A549 (cell line): ENCODE measurements at regions not wholly inside any gene's neighbourhood (a gene's known extent, or its start where the extent isn't known, plus 50 kb on each side); places are given as distances from the start of the nearest gene placed in this dataset.
A peak's percentile ranks its signal among the peaks of the same experiment; 100 is the strongest.

Experiments used
- ATAC-seq, 2 experiments: fragments of 200-7000 bp in 1 of 2; fragments of >200 bp in 1 of 2; cut with Nextera tagmentation in 1 of 2; cut with Tn5 transposase in 1 of 2; 3 replicates each; pipeline versions ENCODE4 v1.8.0 to v1.9.1; 2018 to 2020; ENCODE audit warnings: mild to moderate bottlenecking in 1 of 2, moderate library complexity in 1 of 2
- CTCF ChIA-PET: fragments of 300-600 bp; sonication (Branson Sonifier 250); formaldehyde crosslinking; extraction: SDS; loops from one replicate; lab custom pipeline; 2021; ENCODE audit warnings: antibody characterized with exemption, inconsistent platforms; lab: Yijun Ruan, JAX
- POLR2A ChIA-PET: fragments of 350-600 bp; formaldehyde crosslinking; extraction: SDS; loops from one replicate; lab custom pipeline; 2021; ENCODE audit warnings: antibody characterized with exemption, inconsistent platforms; lab: Yijun Ruan, JAX
- DNase-seq, 2 experiments: peaks; one replicate each; pipeline versions ENCODE4 v3.0.0 to v3.0.0-alpha.2; 2011 to 2016; ENCODE audit warnings: low read depth in 1 of 2, low spot score in 1 of 2
- FAIRE-seq: peaks from 2 replicates; lab custom pipeline; 2011; peaks lifted over from hg19 to GRCh38; lab: Jason Lieb, UNC
- H3K27ac ChIP-seq, 2 experiments: fragments of >200 bp; sonication (Bioruptor Twin); formaldehyde crosslinking; 3 replicates each; pipeline ENCODE4 v1.5.1; 2016 to 2017
- H3K4me1 ChIP-seq: fragments of >200 bp; sonication (Bioruptor Twin); formaldehyde crosslinking; 3 replicates; pipeline ENCODE4 v1.6.1; 2016
- H3K4me2 ChIP-seq: fragments of >200 bp; sonication (Bioruptor Twin); formaldehyde crosslinking; 3 replicates; pipeline ENCODE4 v1.6.1; 2016
- H3K4me3 ChIP-seq: fragments of >200 bp; sonication (Bioruptor Twin); formaldehyde crosslinking; 3 replicates; pipeline ENCODE4 v1.5.1; 2016
- H3K9me3 ChIP-seq: fragments of >200 bp; sonication (Bioruptor Twin); formaldehyde crosslinking; 3 replicates; pipeline ENCODE4 v1.6.1; 2016
- BHLHE40 ChIP-seq: IDR thresholded peaks from 2 replicates; pipeline ENCODE4 v1.6.1; 2012; ENCODE audit warnings: low read depth, low read length, inconsistent platforms
- CEBPB ChIP-seq, 2 experiments: fragments of >200 bp in 1 of 2; sonication (Bioruptor Twin) in 1 of 2; formaldehyde crosslinking in 1 of 2; IDR thresholded peaks; 2 replicates each; pipeline ENCODE4 v1.6.1; 2012 to 2016
- CTCF ChIP-seq: fragments of >200 bp; sonication (Bioruptor Twin); formaldehyde crosslinking; IDR thresholded peaks from 3 replicates; pipeline ENCODE4 v1.5.1; 2016
- EHMT2 ChIP-seq: fragments of 200-600 bp; sonication (generic); IDR thresholded peaks from 2 replicates; pipeline ENCODE4 v1.6.1; 2016; ENCODE audit warnings: antibody characterized with exemption, low read depth, mild to moderate bottlenecking, moderate library complexity
- ELK1 ChIP-seq: fragments of 150-350 bp; IDR thresholded peaks from 2 replicates; pipeline ENCODE4 v1.6.1; 2014; ENCODE audit warnings: low read depth, mild to moderate bottlenecking, low read length
- ESRRA ChIP-seq: fragments of 150-350 bp; IDR thresholded peaks from 2 replicates; pipeline ENCODE4 v1.6.1; 2014; ENCODE audit warnings: mild to moderate bottlenecking, low read length, borderline replicate concordance
- HDAC2 ChIP-seq: fragments of 200-600 bp; sonication (generic); IDR thresholded peaks from 2 replicates; pipeline ENCODE4 v1.6.1; 2016
- KDM1A ChIP-seq: fragments of 200-600 bp; sonication (generic); IDR thresholded peaks from 2 replicates; pipeline ENCODE4 v1.6.1; 2016; ENCODE audit warnings: low read depth, mild to moderate bottlenecking
- MAX ChIP-seq: IDR thresholded peaks from 2 replicates; pipeline ENCODE4 v1.6.1; 2012
- MYC ChIP-seq: IDR thresholded peaks from 2 replicates; pipeline ENCODE4 v1.6.1; 2012; ENCODE audit warnings: mild to moderate bottlenecking, inconsistent platforms, low read length, improper control_type of control experiment, borderline replicate concordance
- NFE2L2 ChIP-seq: fragments of 150-350 bp; conservative IDR thresholded peaks from 2 replicates; pipeline ENCODE4 v1.6.1; 2014; ENCODE audit warnings: low read length
- NPAS2 ChIP-seq: fragments of 250-450 bp; sonication (Bioruptor Pico); IDR thresholded peaks from 2 replicates; pipeline ENCODE4 v1.8.0; 2022; ENCODE audit warnings: mild to moderate bottlenecking, moderate library complexity, borderline replicate concordance
- NR3C1 ChIP-seq: fragments of >200 bp; sonication (Bioruptor Twin); formaldehyde crosslinking; IDR thresholded peaks from 3 replicates; pipeline ENCODE4 v1.6.1; 2017
- PBX3 ChIP-seq: IDR thresholded peaks from 2 replicates; pipeline ENCODE4 v1.6.1; 2012
- POLR2AphosphoS2 ChIP-seq: conservative IDR thresholded peaks from 2 replicates; pipeline ENCODE4 v1.6.1; 2012; ENCODE audit warnings: low read length, improper control_type of control experiment, inconsistent platforms
- RAD21 ChIP-seq, 2 experiments: fragments of >200 bp in 1 of 2; sonication (Bioruptor Twin) in 1 of 2; formaldehyde crosslinking in 1 of 2; IDR thresholded peaks in 1 of 2; conservative IDR thresholded peaks in 1 of 2; 2 replicates in 1 of 2; 3 replicates in 1 of 2; pipeline ENCODE4 v1.6.1; 2012 to 2018; ENCODE audit warnings: inconsistent platforms in 1 of 2
- RARB ChIP-seq: fragments of 250-450 bp; sonication (Bioruptor Pico); IDR thresholded peaks from 2 replicates; pipeline ENCODE4 v1.8.0; 2021; ENCODE audit warnings: mild to moderate bottlenecking, moderate library complexity
- RCOR1 ChIP-seq: fragments of 150-350 bp; IDR thresholded peaks from 2 replicates; pipeline ENCODE4 v1.6.1; 2014; ENCODE audit warnings: antibody characterized with exemption, low read length, low read depth
- RFX5 ChIP-seq: fragments of 450-650 bp; IDR thresholded peaks from 2 replicates; pipeline ENCODE4 v1.7.1; 2014; ENCODE audit warnings: antibody characterized with exemption, mild to moderate bottlenecking, moderate library complexity
- RNF2 ChIP-seq: fragments of 200-600 bp; sonication (generic); IDR thresholded peaks from 2 replicates; pipeline ENCODE4 v1.6.1; 2016; ENCODE audit warnings: low read depth, mild to moderate bottlenecking, antibody characterized with exemption, moderate library complexity, borderline replicate concordance
- SREBF2 ChIP-seq: fragments of 450-650 bp; IDR thresholded peaks from 2 replicates; pipeline ENCODE4 v1.6.1; 2014; ENCODE audit warnings: mild to moderate bottlenecking, moderate library complexity
- ZC3H11A ChIP-seq: fragments of 450-650 bp; IDR thresholded peaks from 2 replicates; pipeline ENCODE4 v1.6.1; 2014; ENCODE audit warnings: antibody characterized with exemption, mild to moderate bottlenecking
- ZFP36 ChIP-seq: fragments of 450-650 bp; IDR thresholded peaks from 2 replicates; pipeline ENCODE4 v1.6.1; 2014; ENCODE audit warnings: borderline replicate concordance; ENCODE audit not compliant: partially characterized antibody
- ZNF302 ChIP-seq: fragments of 250-450 bp; sonication (Bioruptor Pico); IDR thresholded peaks from 2 replicates; pipeline ENCODE4 v1.9.0; 2021; ENCODE audit warnings: inconsistent platforms, mild to moderate bottlenecking, moderate library complexity
- WGBS: methylation state at CpG from one replicate; pipeline ENCODE4 v1.1.6; 2017; ENCODE audit errors: missing lambda C conversion rate; 5-methylcytosine and 5-hydroxymethylcytosine counted together

GRCh38 chr11:19525714-19526113 is 186.9 kb upstream of the NAV2 start (continued):
- TF ChIP-seq ZFP36 (no peak), RARB (CRISPR knock-in tag) (no peak), MYC (no peak), EHMT2 (no peak), CTCF (no peak)

- DNase-seq (no peak), FAIRE-seq (no peak), ATAC-seq (no peak)
- Histone ChIP-seq H3K4me3 (no peak overlapping the region), H3K4me1 (peaks cover 3% of the 10 kb centered on the region; the same call in 1 of the 3 replicates), H3K9me3 (no peaks in the 10 kb centered on the region), H3K27ac (no peak overlapping the region), H3K4me2 (no peak overlapping the region)
- 80% methylated on average over 7 of the region's 7 CpGs for WGBS
- CTCF ChIA-PET, result interaction anchor here (1.8 to 1.9 kb wide), 2 partner anchors 29 to 448 kb away, joined by 5 to 8 read pairs; no protein-coding TSS in a partner anchor
- POLR2A ChIA-PET, result no interaction called here
- TF ChIP-seq RNF2 (no peak), KDM1A (no peak), MAX (no peak), NR3C1 (no peak), CTCF (no peak), RAD21 (conservative IDR thresholded peaks at IDR 0.05 in 1 of 2, IDR thresholded peaks at IDR 0.05 in 1 of 2) (no peak), RCOR1 (no peak), BHLHE40 (no peak), PBX3 (no peak), ZNF302 (no peak)
Measured at GRCh38 chr11:19525276-19525675, 187.4 kb upstream of the NAV2 start.

GRCh38 chr11:19524171-19524671 is 188.4 kb upstream of the NAV2 start:
- H3K4me1 ChIP-seq, result peaks cover 3% of the 10 kb centered on the region; the same call in 1 of the 3 replicates
- FAIRE-seq, result no peak
- no peak for DNase-seq

More at GRCh38 chr11:19524171-19524671, 188.4 kb upstream of the NAV2 start:
- ChIA-PET CTCF (interaction anchor here (0.7 to 1.8 kb wide), 2 partner anchors 447 to 453 kb away, joined by 3 to 8 read pairs; no protein-coding TSS in a partner anchor), POLR2A (no interaction called here)
- Histone ChIP-seq H3K4me3 (no peak overlapping the region), H3K4me2 (peak overlapping the region; percentile 40), H3K9me3 (no peaks in the 10 kb centered on the region), H3K27ac (no peak overlapping the region)
- TF ChIP-seq ESRRA (no peak), BHLHE40 (no peak), ELK1 (no peak), CTCF (no peak), NR3C1 (no peak), NPAS2 (no peak), ZFP36 (no peak), ZC3H11A (no peak), RFX5 (no peak), NFE2L2 (no peak), CEBPB (IDR thresholded peaks at IDR 0.05) (no peak), ZNF302 (no peak), MAX (no peak), HDAC2 (no peak), SREBF2 (no peak), POLR2AphosphoS2 (no peak)
- ATAC-seq, result peak in 1 of 2 experiments; percentile 38; a peak in 1 of 6 replicates
- WGBS, result 26% methylated on average over 8 of the region's 8 CpGs
